Prostate gland (tissue), 2 donors: ENCODE measurements at regions not wholly inside any gene's neighbourhood (a gene's known extent, or its start where the extent isn't known, plus 50 kb on each side); places are given as distances from the start of the nearest gene placed in this dataset.

Source experiments
- POLR2A ChIP-seq: fragments of 450-650 bp; IDR thresholded peaks from one replicate; pipeline ENCODE4 v1.6.1; 2016; ENCODE audit warnings: antibody characterized with exemption, mild to moderate bottlenecking
- TF ChIP-seq, protein P1 (sequence below), 4 experiments: fragments of 200-600 bp in 2 of 4; fragments of 450-650 bp in 2 of 4; sonication (generic) in 2 of 4; IDR thresholded peaks; 1 replicate in 3 of 4; 2 replicates in 1 of 4; pipeline ENCODE4 v1.5.1; 2016 to 2019; ENCODE audit warnings: antibody characterized with exemption in 4 of 4, mild to moderate bottlenecking in 2 of 4, moderate library complexity in 2 of 4

DNA sequence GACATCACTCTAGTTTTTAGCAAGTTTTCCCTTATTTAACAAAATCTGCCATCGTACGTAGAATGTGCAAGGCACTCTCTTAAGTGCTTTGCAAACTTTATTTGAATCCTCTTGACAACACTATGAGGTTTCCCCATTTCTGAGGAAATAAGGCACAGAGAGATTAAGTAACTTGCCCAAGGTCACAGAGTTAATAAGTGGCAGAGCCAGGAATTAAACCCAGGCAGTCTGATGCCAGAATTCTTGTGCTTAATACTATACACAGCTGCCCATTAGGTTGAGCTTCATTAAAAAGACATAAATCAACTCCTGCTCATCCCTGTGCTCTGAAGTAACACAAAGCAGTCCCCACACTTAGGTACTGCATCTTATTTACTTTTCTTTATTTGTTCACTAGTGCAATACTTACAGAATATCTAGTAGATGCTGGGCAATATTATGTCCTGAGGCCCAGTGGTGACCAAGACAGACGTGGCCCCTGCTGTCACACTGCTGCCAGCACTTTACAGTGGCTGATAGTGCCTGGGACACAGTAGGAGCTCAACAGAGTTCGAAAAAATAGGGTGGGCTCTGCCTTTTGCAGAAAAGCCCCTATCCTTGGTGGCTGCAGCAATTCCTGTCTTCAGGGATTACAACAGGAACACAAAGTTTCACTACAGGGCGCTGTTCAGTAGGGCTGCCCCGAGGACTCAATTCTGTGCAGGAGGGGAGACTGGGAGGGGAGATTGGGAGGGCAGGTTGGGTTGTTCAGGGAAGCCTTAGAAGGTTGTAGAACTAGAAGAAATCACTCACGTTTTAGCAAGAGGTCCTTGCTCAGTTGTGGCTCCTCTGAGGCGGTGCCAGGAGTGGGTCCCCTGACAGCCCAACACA is 138.3 kb upstream of the TPM1 start:
- TF ChIP-seq, protein P1, sequence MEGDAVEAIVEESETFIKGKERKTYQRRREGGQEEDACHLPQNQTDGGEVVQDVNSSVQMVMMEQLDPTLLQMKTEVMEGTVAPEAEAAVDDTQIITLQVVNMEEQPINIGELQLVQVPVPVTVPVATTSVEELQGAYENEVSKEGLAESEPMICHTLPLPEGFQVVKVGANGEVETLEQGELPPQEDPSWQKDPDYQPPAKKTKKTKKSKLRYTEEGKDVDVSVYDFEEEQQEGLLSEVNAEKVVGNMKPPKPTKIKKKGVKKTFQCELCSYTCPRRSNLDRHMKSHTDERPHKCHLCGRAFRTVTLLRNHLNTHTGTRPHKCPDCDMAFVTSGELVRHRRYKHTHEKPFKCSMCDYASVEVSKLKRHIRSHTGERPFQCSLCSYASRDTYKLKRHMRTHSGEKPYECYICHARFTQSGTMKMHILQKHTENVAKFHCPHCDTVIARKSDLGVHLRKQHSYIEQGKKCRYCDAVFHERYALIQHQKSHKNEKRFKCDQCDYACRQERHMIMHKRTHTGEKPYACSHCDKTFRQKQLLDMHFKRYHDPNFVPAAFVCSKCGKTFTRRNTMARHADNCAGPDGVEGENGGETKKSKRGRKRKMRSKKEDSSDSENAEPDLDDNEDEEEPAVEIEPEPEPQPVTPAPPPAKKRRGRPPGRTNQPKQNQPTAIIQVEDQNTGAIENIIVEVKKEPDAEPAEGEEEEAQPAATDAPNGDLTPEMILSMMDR (IDR thresholded peaks at IDR 0.05): no peak
- TF ChIP-seq POLR2A: no peak
